HEK293T (cell line): ENCODE measurements at regions not wholly inside any gene's neighbourhood (a gene's known extent, or its start where the extent isn't known, plus 50 kb on each side); places are given as distances from the start of the nearest gene placed in this dataset.

Source experiments
- CTCF ChIA-PET: fragments of 350-600 bp; formaldehyde crosslinking; extraction: SDS; loops from one replicate; lab custom pipeline; 2021; ENCODE audit warnings: antibody characterized with exemption, inconsistent platforms; lab: Yijun Ruan, JAX
- POLR2A ChIA-PET: fragments of 350-600 bp; formaldehyde crosslinking; extraction: SDS; loops from one replicate; lab custom pipeline; 2020; ENCODE audit warnings: antibody characterized with exemption, inconsistent platforms; lab: Yijun Ruan, JAX
- DNase-seq: peaks from one replicate; pipeline ENCODE4 v3.0.0; 2012; ENCODE audit warnings: mixed read lengths; ENCODE audit errors: extremely low spot score
- ARNT ChIP-seq: fragments of 450-650 bp; IDR thresholded peaks from 2 replicates; pipeline ENCODE4 v1.6.1; 2017; ENCODE audit warnings: mild to moderate bottlenecking
- BHLHE40 ChIP-seq: fragments of 450-650 bp; IDR thresholded peaks from 2 replicates; pipeline ENCODE4 v1.6.1; 2016; ENCODE audit warnings: mild to moderate bottlenecking, moderate library complexity, borderline replicate concordance
- CTBP1 ChIP-seq: fragments of 450-650 bp; IDR thresholded peaks from 2 replicates; pipeline ENCODE4 v1.6.1; 2016; ENCODE audit warnings: borderline replicate concordance
- ELF4 ChIP-seq: fragments of 450-650 bp; IDR thresholded peaks from 2 replicates; pipeline ENCODE4 v1.6.1; 2017; ENCODE audit warnings: antibody characterized with exemption
- FOXA1 ChIP-seq: fragments of 450-650 bp; IDR thresholded peaks from 2 replicates; pipeline ENCODE4 v1.6.1; 2016; ENCODE audit warnings: mild to moderate bottlenecking
- FOXK2 ChIP-seq: fragments of 450-650 bp; IDR thresholded peaks from 2 replicates; pipeline ENCODE4 v1.6.1; 2016; ENCODE audit warnings: mild to moderate bottlenecking
- FOXM1 ChIP-seq: fragments of 450-650 bp; IDR thresholded peaks from 2 replicates; pipeline ENCODE4 v1.6.1; 2017; ENCODE audit warnings: mild to moderate bottlenecking, borderline replicate concordance
- HDGF ChIP-seq: fragments of 450-650 bp; IDR thresholded peaks from 2 replicates; pipeline ENCODE4 v1.6.1; 2017; ENCODE audit warnings: antibody characterized with exemption, borderline replicate concordance
- L3MBTL2 ChIP-seq: fragments of 450-650 bp; conservative IDR thresholded peaks from 2 replicates; pipeline ENCODE4 v1.6.1; 2016; ENCODE audit warnings: mild to moderate bottlenecking
- LEF1 ChIP-seq: fragments of 450-650 bp; IDR thresholded peaks from 2 replicates; pipeline ENCODE4 v1.6.1; 2017; ENCODE audit warnings: mild to moderate bottlenecking, borderline replicate concordance
- NFRKB ChIP-seq: fragments of 450-650 bp; IDR thresholded peaks from 2 replicates; pipeline ENCODE4 v1.6.1; 2016; ENCODE audit warnings: mild to moderate bottlenecking, moderate library complexity
- PKNOX1 ChIP-seq: fragments of 450-650 bp; IDR thresholded peaks from 2 replicates; pipeline ENCODE4 v1.6.1; 2016
- SP1 ChIP-seq: fragments of 450-650 bp; IDR thresholded peaks from 2 replicates; pipeline ENCODE4 v1.6.1; 2017
- SUZ12 ChIP-seq: fragments of 450-650 bp; IDR thresholded peaks from 2 replicates; pipeline ENCODE4 v1.6.1; 2016; ENCODE audit warnings: mild to moderate bottlenecking
- TARDBP ChIP-seq: fragments of 450-650 bp; IDR thresholded peaks from 2 replicates; pipeline ENCODE4 v1.6.1; 2016
- ZNF384 ChIP-seq: fragments of 450-650 bp; IDR thresholded peaks from 2 replicates; pipeline ENCODE4 v1.6.1; 2016

- DNase-seq = no peak
- ChIA-PET POLR2A (no interaction called here), CTCF (no interaction called here)
- TF ChIP-seq SP1 = no peak
- TF ChIP-seq NFRKB = no peak
- no peak for TF ChIP-seq PKNOX1
- TF ChIP-seq CTBP1 = no peak
- TF ChIP-seq LEF1 = no peak
- no peak for TF ChIP-seq FOXM1
- no peak for TF ChIP-seq ELF4
- no peak for TF ChIP-seq ARNT
- no peak for TF ChIP-seq L3MBTL2
- TF ChIP-seq BHLHE40 = no peak
- no peak for TF ChIP-seq TARDBP
- no peak for TF ChIP-seq ZNF384
- TF ChIP-seq FOXK2 = no peak
These were observed 93.8 kb upstream of the FSIP2 start for GRCh38 chr2:185644828-185645227.

- TF ChIP-seq HDGF = no peak
- no peak for TF ChIP-seq LEF1
- TF ChIP-seq ARNT = no peak
- no peak for TF ChIP-seq SP1
- TF ChIP-seq BHLHE40 = no peak
- TF ChIP-seq FOXK2 = no peak
- CTCF ChIA-PET = no interaction called here
- POLR2A ChIA-PET = no interaction called here
- DNase-seq = no peak
These were observed 93.1 kb upstream of the FSIP2 start for GRCh38 chr2:185645529-185645928.

- CTCF ChIA-PET = no interaction called here
- POLR2A ChIA-PET = no interaction called here
- DNase-seq = no peak
- TF ChIP-seq SP1 (no peak), LEF1 (no peak), ZNF384 (no peak), PKNOX1 (no peak), FOXK2 (no peak), FOXA1 (no peak), ARNT (no peak), FOXM1 (no peak), CTBP1 (no peak), HDGF (no peak), SUZ12 (no peak), TARDBP (no peak), BHLHE40 (no peak)
These were observed 79.9 kb upstream of the FSIP2 start for GRCh38 chr2:185658750-185659149.

GRCh38 chr2:185663811-185664210 lies 74.8 kb upstream of the FSIP2 start:
- ChIA-PET CTCF (no interaction called here), POLR2A (no interaction called here)
- TF ChIP-seq ELF4 (no peak), ZNF384 (no peak), BHLHE40 (no peak), FOXA1 (no peak), LEF1 (no peak), FOXK2 (no peak), SP1 (no peak), ARNT (no peak), NFRKB (no peak), CTBP1 (no peak), L3MBTL2 (no peak)
- DNase-seq = no peak

GRCh38 chr2:185664384-185664783 lies 74.2 kb upstream of the FSIP2 start:
- ChIA-PET CTCF (no interaction called here), POLR2A (no interaction called here)
- no peak for TF ChIP-seq TARDBP
- TF ChIP-seq LEF1 = no peak
- TF ChIP-seq PKNOX1 = no peak
- no peak for TF ChIP-seq NFRKB
- no peak for TF ChIP-seq FOXK2
- TF ChIP-seq ARNT = no peak
- TF ChIP-seq SUZ12 = no peak
- TF ChIP-seq HDGF = no peak
- no peak for TF ChIP-seq ELF4
- no peak for DNase-seq

- no peak for TF ChIP-seq BHLHE40
- no peak for TF ChIP-seq CTBP1
- TF ChIP-seq HDGF = no peak
- no peak for TF ChIP-seq ZNF384
- POLR2A ChIA-PET = no interaction called here
- CTCF ChIA-PET = no interaction called here
- DNase-seq = no peak
These were observed 73.3 kb upstream of the FSIP2 start for GRCh38 chr2:185665251-185665814.

- TF ChIP-seq FOXK2 (no peak), FOXM1 (no peak), CTBP1 (no peak), TARDBP (no peak), LEF1 (no peak), SP1 (no peak), ZNF384 (no peak)
- ChIA-PET POLR2A (no interaction called here), CTCF (no interaction called here)
- DNase-seq = no peak
These were observed 71.2 kb upstream of the FSIP2 start for GRCh38 chr2:185667452-185667851.
